IPS-15b (cell line): ENCODE measurements at regions not wholly inside any gene's neighbourhood (a gene's known extent, or its start where the extent isn't known, plus 50 kb on each side); places are given as distances from the start of the nearest gene placed in this dataset.

ENCODE experiments used
- H3K27me3 ChIP-seq: one replicate; pipeline ENCODE4 v1.6.1; 2013; ENCODE audit warnings: low read length; ENCODE audit not compliant: control insufficient read depth, insufficient read depth
- H3K36me3 ChIP-seq: one replicate; pipeline ENCODE4 v1.6.1; 2013; ENCODE audit warnings: low read length; ENCODE audit not compliant: control insufficient read depth, insufficient read depth
- H3K4me1 ChIP-seq: one replicate; pipeline ENCODE4 v1.6.1; 2013; ENCODE audit warnings: mild to moderate bottlenecking, low read length; ENCODE audit not compliant: control insufficient read depth, insufficient read depth
- H3K4me3 ChIP-seq: one replicate; pipeline ENCODE4 v1.5.1; 2013; ENCODE audit warnings: low read depth, low read length
- H3K9ac ChIP-seq: one replicate; pipeline ENCODE4 v1.6.1; 2013; ENCODE audit warnings: low read depth, mild to moderate bottlenecking, low read length
- H3K9me3 ChIP-seq: one replicate; pipeline ENCODE4 v1.6.1; 2013; ENCODE audit warnings: mild to moderate bottlenecking, low read length; ENCODE audit not compliant: control insufficient read depth, insufficient read depth

GRCh38 chr5:152488869-152489268, 83.8 kb upstream of the NMUR2 start:
- Histone ChIP-seq H3K27me3 (no peaks in the 10 kb centered on the region), H3K9me3 (no peaks in the 10 kb centered on the region), H3K9ac (no peak overlapping the region), H3K4me1 (no peaks in the 10 kb centered on the region), H3K36me3 (no peaks in the 10 kb centered on the region), H3K4me3 (no peak overlapping the region)

DNA sequence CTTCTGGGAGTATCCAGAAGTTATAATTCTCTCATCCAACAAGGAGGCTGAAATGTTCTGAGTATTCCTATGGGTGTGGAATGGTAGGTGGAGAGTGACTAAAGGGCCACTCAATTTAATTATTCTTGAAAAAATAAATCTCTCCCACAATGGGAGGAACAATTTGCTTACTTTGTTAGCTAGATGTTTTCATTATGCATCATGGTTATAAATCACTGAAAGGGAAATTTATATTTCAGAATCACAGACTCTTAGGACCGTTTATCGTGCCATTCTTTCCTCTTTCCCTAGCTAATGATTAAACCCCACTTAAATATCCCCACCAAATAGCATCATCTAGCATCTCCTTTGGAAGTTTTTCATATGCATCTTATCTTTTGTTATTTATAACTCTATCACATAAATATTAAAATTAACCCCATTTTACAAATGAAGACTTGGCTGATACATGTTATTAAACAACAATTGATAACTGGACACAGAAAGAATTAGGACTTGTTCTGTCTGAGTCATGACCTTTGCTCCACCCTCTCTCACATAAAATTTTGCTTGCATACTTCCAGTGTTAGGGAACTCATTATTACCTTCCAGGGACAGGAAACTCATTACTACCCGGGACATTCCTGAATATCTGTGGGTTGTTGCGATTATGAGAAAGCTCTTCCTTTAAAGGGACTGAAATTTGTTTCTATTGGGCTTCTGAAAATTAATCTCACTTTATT, 94.9 kb upstream of the NMUR2 start:
- Histone ChIP-seq H3K4me1 (no peaks in the 10 kb centered on the region), H3K36me3 (no peaks in the 10 kb centered on the region), H3K4me3 (no peak overlapping the region), H3K9ac (no peak overlapping the region), H3K9me3 (no peaks in the 10 kb centered on the region), H3K27me3 (no peaks in the 10 kb centered on the region)

DNA sequence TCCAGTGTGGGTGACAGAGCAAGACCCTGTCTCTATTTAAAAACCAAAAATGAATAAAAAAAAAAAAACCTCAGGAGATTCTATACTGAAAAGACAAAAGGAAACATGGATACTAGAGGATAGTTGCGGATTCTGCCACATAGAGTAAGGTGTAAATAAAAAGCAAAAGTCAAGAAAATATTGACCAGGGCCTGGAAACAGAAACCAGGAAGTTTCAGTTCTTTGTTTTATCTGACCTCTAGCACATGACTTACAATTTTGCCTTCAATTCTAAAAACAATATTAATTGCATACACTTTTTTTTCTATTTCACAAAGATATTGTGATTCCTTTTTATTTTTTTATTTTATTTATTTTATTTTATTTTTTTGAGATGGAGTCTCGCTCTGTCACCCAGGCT, 96.2 kb upstream of the NMUR2 start:
- Histone ChIP-seq H3K9ac (no peak overlapping the region), H3K4me3 (no peak overlapping the region), H3K36me3 (no peaks in the 10 kb centered on the region), H3K27me3 (no peaks in the 10 kb centered on the region), H3K4me1 (no peaks in the 10 kb centered on the region), H3K9me3 (no peaks in the 10 kb centered on the region)

DNA sequence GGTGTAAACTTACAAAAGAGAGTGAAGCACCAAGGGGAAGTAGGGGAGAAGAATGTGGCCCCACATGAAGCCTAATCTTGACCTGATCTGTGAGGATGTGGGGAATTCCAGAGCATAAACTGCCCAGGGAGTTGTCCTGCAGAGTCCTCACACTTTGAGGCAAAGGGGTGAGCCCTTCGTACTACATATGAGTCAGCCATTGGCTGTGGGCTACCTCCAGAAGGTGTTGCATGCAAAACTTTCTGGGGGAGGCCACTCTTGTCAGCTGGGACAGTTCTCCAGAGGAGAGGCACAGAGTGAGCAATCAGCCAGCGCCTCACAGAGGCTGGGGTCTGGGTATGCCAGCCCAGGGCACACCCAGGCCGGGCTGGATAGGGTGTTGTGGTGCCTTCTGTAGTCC, 98.1 kb upstream of the NMUR2 start:
- no peak overlapping the region for H3K9ac ChIP-seq
- H3K9me3 ChIP-seq, result no peaks in the 10 kb centered on the region
- H3K4me1 ChIP-seq, result no peaks in the 10 kb centered on the region
- H3K4me3 ChIP-seq, result no peak overlapping the region
- no peaks in the 10 kb centered on the region for H3K27me3 ChIP-seq
- H3K36me3 ChIP-seq, result no peaks in the 10 kb centered on the region

GRCh38 chr5:152505442-152506042, 100.5 kb upstream of the NMUR2 start:
- Histone ChIP-seq H3K27me3 (peaks cover 7% of the 10 kb centered on the region), H3K9ac (no peak overlapping the region), H3K36me3 (no peaks in the 10 kb centered on the region), H3K9me3 (no peaks in the 10 kb centered on the region), H3K4me3 (no peak overlapping the region), H3K4me1 (no peaks in the 10 kb centered on the region)

DNA sequence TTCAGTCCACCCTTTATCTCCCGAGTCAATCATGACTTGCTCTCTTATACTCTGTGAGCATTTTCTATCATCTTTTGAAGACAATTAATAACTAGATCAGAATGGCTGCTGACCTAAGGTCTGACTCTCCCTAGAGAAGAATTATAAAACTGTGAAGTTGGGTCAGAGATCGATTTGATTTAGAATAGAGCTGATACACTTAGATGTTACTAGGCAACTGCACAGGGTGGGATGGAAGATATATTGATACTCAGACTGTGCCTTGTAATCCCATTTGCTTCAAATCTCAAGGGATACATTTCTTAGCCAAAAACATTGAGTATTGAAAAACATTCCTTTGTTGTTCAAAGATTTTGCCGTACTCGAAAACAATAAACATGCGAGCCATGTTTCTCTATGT, 106.0 kb upstream of the NMUR2 start:
- Histone ChIP-seq H3K9ac (no peak overlapping the region), H3K36me3 (no peaks in the 10 kb centered on the region), H3K9me3 (no peaks in the 10 kb centered on the region), H3K4me3 (no peak overlapping the region), H3K4me1 (peaks cover 6% of the 10 kb centered on the region), H3K27me3 (peaks cover 7% of the 10 kb centered on the region)

DNA sequence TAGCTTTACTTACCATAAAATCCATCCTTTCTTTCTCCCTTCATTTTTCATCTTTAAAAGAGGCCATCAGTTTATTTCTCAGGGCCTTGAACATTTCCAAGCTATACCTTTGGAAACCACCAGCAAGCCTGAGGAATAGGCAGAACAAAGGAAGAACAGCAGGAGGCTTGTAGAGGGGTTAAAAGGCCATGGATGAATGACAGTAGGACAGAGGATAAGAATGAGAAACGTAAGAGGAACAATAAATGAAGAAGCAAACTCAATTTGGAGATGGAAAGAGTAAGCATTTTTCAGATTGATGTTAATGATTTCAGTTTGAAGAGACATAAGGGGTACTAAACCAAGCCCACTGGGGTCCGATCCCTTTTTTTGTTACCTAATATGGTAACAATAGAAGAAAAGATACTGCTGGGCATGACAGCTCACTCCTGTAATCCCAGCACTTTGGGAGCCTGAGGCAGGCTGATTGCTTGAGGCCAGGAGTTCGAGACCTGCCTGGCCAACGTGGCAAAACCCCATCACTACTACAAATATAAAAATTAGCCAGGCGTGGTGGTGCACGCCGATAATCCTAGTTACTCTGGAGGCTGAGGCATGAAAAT, 106.6 kb upstream of the NMUR2 start:
- no peaks in the 10 kb centered on the region for H3K9me3 ChIP-seq
- H3K4me1 ChIP-seq, result peaks cover 6% of the 10 kb centered on the region
- H3K9ac ChIP-seq, result no peak overlapping the region
- H3K36me3 ChIP-seq, result no peaks in the 10 kb centered on the region
- no peak overlapping the region for H3K4me3 ChIP-seq
- peaks cover 7% of the 10 kb centered on the region for H3K27me3 ChIP-seq

DNA sequence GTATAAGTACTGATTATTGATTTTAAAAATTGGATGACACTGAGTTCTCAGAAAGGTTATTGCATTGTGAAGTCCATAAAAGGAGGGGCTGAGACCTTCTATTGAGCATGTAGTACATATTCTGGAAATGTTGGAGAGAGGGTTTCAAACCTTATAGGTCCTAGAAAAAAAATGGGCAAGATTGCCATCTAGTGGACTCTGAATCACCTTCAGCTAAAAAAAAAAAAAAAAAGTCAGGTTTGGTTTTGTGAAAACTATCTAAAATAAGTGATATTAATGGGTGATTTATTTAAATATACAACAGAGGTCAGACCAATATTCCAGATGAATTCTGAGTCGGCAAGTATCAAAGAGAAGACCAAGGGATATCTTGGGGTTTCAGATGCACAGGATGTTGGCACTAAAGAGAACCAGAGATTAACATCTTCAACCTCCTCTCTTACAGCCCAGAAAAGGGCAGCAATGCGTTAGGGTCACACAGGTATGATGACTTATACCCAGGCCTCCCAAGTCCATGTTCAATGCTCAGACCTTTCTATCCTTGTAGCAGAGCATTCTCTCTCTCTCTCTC, 109.8 kb upstream of the NMUR2 start:
- H3K4me3 ChIP-seq, result no peak overlapping the region
- peaks cover 6% of the 10 kb centered on the region for H3K4me1 ChIP-seq
- no peaks in the 10 kb centered on the region for H3K36me3 ChIP-seq
- peaks cover 7% of the 10 kb centered on the region for H3K27me3 ChIP-seq
- H3K9ac ChIP-seq, result no peak overlapping the region
- H3K9me3 ChIP-seq, result no peaks in the 10 kb centered on the region

DNA sequence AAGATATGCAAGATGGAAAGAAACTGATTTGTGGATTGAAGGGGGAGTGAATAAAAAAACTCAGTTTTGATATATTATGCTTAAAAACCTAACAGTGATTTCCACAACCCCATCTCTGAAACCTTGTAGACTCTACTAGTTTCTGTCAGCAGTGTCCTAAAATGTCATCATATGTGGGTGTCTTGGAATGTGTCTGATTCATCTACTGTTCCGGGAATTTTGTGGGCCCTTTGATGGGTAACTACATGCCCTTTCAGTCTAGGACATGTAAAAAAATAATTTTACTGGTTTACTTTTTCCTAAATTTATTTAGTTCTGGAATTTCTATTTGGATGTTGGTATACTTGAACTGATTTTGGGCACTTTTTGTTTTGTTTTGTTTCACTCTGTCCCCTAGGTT, 118.9 kb upstream of the NMUR2 start:
- H3K27me3 ChIP-seq, result no peaks in the 10 kb centered on the region
- H3K9me3 ChIP-seq, result no peaks in the 10 kb centered on the region
- no peak overlapping the region for H3K9ac ChIP-seq
- H3K4me1 ChIP-seq, result peaks cover 6% of the 10 kb centered on the region
- no peak overlapping the region for H3K4me3 ChIP-seq
- no peaks in the 10 kb centered on the region for H3K36me3 ChIP-seq

DNA sequence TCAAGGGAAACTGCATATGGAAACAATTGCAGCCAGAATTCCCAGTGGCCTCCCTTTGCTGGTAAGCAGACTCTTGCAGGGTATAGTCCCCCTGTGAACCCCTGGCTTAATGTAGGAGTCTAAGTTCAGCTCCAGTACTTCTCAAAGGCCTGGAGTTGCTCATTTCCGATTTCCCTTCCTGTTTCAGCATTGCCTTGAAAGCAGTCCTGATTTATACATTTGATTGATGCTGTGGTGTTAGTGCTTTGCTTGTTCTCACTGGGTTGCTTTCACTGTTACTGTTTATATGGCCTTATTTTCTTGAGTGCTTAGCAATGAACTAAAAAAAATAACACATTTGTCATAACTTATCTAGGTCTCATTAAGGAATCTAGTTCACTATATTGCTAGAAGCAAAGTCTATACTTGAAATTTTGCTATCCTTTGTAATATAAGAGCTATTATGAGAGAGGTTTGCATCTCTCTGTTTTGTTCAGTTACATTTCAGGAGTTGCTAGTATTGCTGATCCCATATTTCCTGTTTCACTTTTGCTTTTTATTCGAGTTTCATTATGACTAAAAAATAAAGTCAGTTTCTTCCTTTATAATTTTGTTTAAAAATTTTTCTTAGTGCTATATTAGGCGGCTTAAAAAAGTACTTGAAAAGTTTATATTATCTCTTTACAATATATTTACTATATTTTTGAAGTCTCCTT, 122.4 kb upstream of the NMUR2 start:
- Histone ChIP-seq H3K36me3 (no peaks in the 10 kb centered on the region), H3K4me1 (peaks cover 16% of the 10 kb centered on the region), H3K9me3 (no peaks in the 10 kb centered on the region), H3K9ac (no peak overlapping the region), H3K27me3 (no peaks in the 10 kb centered on the region), H3K4me3 (no peak overlapping the region)

GRCh38 chr5:152529440-152529839, 124.4 kb upstream of the NMUR2 start:
- H3K9me3 ChIP-seq, result no peaks in the 10 kb centered on the region

More at GRCh38 chr5:152529440-152529839, 124.4 kb upstream of the NMUR2 start:
- no peaks in the 10 kb centered on the region for H3K36me3 ChIP-seq
- H3K27me3 ChIP-seq, result no peaks in the 10 kb centered on the region
- peaks cover 16% of the 10 kb centered on the region for H3K4me1 ChIP-seq
- H3K9ac ChIP-seq, result no peak overlapping the region
- H3K4me3 ChIP-seq, result no peak overlapping the region
